Sciatic nerve (tissue), 2 donors: ENCODE measurements at regions not wholly inside any gene's neighbourhood (a gene's known extent, or its start where the extent isn't known, plus 50 kb on each side); places are given as distances from the start of the nearest gene placed in this dataset.
"Not testable (repeated sequence)": the region's sequence is repeated elsewhere in the genome, so short reads cannot be mapped to it uniquely, and the experiment has no call there.

Experiments
- ATAC-seq: fragments of 200-7000 bp; cut with Tn5 transposase; one replicate; pipeline ENCODE4 v1.9.1; 2020; ENCODE audit warnings: mild to moderate bottlenecking, moderate library complexity
- DNase-seq: peaks from one replicate; pipeline ENCODE4 v3.0.0-alpha.2; 2020; ENCODE audit warnings: low spot score
- intact Hi-C: fragments of 100-400 bp; cut with DNase I; formaldehyde crosslinking; loops from one replicate; pipeline ENCODE4 v1.14.2; 2022
- donor health status: DM: no; HTN: no; CAD: no.
- donor health status: DM: no; HTN: no; CAD: no.

- intact Hi-C loops = no loop called here
- DNase-seq (no peak), ATAC-seq (no peak)
Measured at GRCh38 chr13:83733293-83733692, 149.0 kb downstream of the SLITRK1 start.

- DNase-seq = no peak
- intact Hi-C loops = no loop called here
- ATAC-seq = no peak
Measured at GRCh38 chr13:83732755-83733154, 149.5 kb downstream of the SLITRK1 start.

- no peak for ATAC-seq
- DNase-seq = no peak
- intact Hi-C loops = no loop called here
Measured at GRCh38 chr13:83731113-83731512, 151.2 kb downstream of the SLITRK1 start.

- intact Hi-C loops = no loop called here
- no peak for ATAC-seq
- no peak for DNase-seq
Measured at GRCh38 chr13:83730674-83731073, 151.6 kb downstream of the SLITRK1 start.

GRCh38 chr13:83722443-83722842 lies 159.8 kb downstream of the SLITRK1 start:
- intact Hi-C loops = no loop called here
- no peak for DNase-seq

GRCh38 chr13:83716121-83716520 lies 166.2 kb downstream of the SLITRK1 start:
- ATAC-seq (no peak), DNase-seq (no peak)
- intact Hi-C loops = no loop called here

More at GRCh38 chr13:83722443-83722842, 159.8 kb downstream of the SLITRK1 start:
- no peak for ATAC-seq

GRCh38 chr13:83714236-83714635 lies 168.0 kb downstream of the SLITRK1 start:
- DNase-seq = no peak
- no peak for ATAC-seq
- intact Hi-C loops = no loop called here

GRCh38 chr13:83710133-83710515 lies 172.2 kb downstream of the SLITRK1 start:
- ATAC-seq = no peak
- intact Hi-C loops = no loop called here
- DNase-seq = no peak

GRCh38 chr13:83709426-83710132 lies 172.7 kb downstream of the SLITRK1 start:
- intact Hi-C loops = no loop called here
- DNase-seq (no peak), ATAC-seq (no peak)

GRCh38 chr13:83702021-83702420 lies 180.3 kb downstream of the SLITRK1 start:
- intact Hi-C loops = no loop called here
- ATAC-seq (no peak), DNase-seq (no peak)

GRCh38 chr13:83692800-83693199 lies 189.5 kb downstream of the SLITRK1 start:
- no peak for ATAC-seq

GRCh38 chr13:83691966-83692365 lies 190.3 kb downstream of the SLITRK1 start:
- intact Hi-C loops = no loop called here
- DNase-seq = no peak
- ATAC-seq = no peak

More at GRCh38 chr13:83692800-83693199, 189.5 kb downstream of the SLITRK1 start:
- no peak for DNase-seq
- intact Hi-C loops = no loop called here

- DNase-seq (no peak), ATAC-seq (no peak)
- intact Hi-C loops = no loop called here
Measured at GRCh38 chr13:83681547-83681946, 200.7 kb downstream of the SLITRK1 start.

- intact Hi-C loops = no loop called here
- no peak for DNase-seq
- no peak for ATAC-seq
Measured at GRCh38 chr13:83677985-83678384, 204.3 kb downstream of the SLITRK1 start.

GRCh38 chr13:83672612-83673011 lies 209.7 kb downstream of the SLITRK1 start:
- no peak for ATAC-seq
- intact Hi-C loops = no loop called here

GRCh38 chr13:83667606-83668005 lies 214.7 kb downstream of the SLITRK1 start:
- intact Hi-C loops = no loop called here
- DNase-seq (no peak), ATAC-seq (no peak)

More at GRCh38 chr13:83672612-83673011, 209.7 kb downstream of the SLITRK1 start:
- DNase-seq = no peak

GRCh38 chr13:83666141-83666540 lies 216.1 kb downstream of the SLITRK1 start:
- intact Hi-C loops = no loop called here
- ATAC-seq = no peak
- no peak for DNase-seq

- intact Hi-C loops = no loop called here
- no peak for DNase-seq
Measured at GRCh38 chr13:83657281-83657680, 225.0 kb downstream of the SLITRK1 start.

GRCh38 chr13:83642617-83643016 lies 239.7 kb downstream of the SLITRK1 start:
- DNase-seq, intact Hi-C loops, ATAC-seq: not testable (repeated sequence)

More at GRCh38 chr13:83657281-83657680, 225.0 kb downstream of the SLITRK1 start:
- no peak for ATAC-seq

- intact Hi-C loops = no loop called here
- DNase-seq = no peak
- ATAC-seq = no peak
Measured at GRCh38 chr13:83634601-83635000, 247.7 kb downstream of the SLITRK1 start.

- peak; percentile 38 for ATAC-seq
- intact Hi-C loops = no loop called here
Measured at GRCh38 chr13:83633746-83634145, 248.5 kb downstream of the SLITRK1 start.

More at GRCh38 chr13:83633746-83634145, 248.5 kb downstream of the SLITRK1 start:
- no peak for DNase-seq
